Nephron (organoid): ENCODE measurements at regions not wholly inside any gene's neighbourhood (a gene's known extent, or its start where the extent isn't known, plus 50 kb on each side); places are given as distances from the start of the nearest gene placed in this dataset.

Experiments used
- H3K27ac Mint-ChIP-seq, 3 experiments: 2 replicates each; pipeline ENCODE4 v1.8.0; 2020; ENCODE audit warnings: mixed read lengths in 3 of 3, mild to moderate bottlenecking in 2 of 3, moderate library complexity in 1 of 3
- H3K27me3 Mint-ChIP-seq: 2 replicates; pipeline ENCODE4 v1.8.0; 2021; ENCODE audit warnings: low read depth, mild to moderate bottlenecking, moderate library complexity, mixed read lengths
- H3K36me3 Mint-ChIP-seq: 2 replicates; pipeline ENCODE4 v1.8.0; 2020; ENCODE audit warnings: low read depth, mixed read lengths
- H3K4me1 Mint-ChIP-seq: 2 replicates; pipeline ENCODE4 v1.8.0; 2020; ENCODE audit warnings: mixed read lengths
- H3K4me3 Mint-ChIP-seq, 3 experiments: 2 replicates each; pipeline ENCODE4 v1.8.0; 2020; ENCODE audit warnings: mild to moderate bottlenecking in 3 of 3, mixed read lengths in 3 of 3, moderate library complexity in 2 of 3
- H3K9me3 Mint-ChIP-seq: 2 replicates; pipeline ENCODE4 v1.8.0; 2020; ENCODE audit warnings: mixed read lengths
- CTCF ChIP-seq, 3 experiments: fragments of 200-600 bp; sonication (generic); IDR thresholded peaks; one replicate each; pipeline ENCODE4 v1.5.0; 2021; ENCODE audit warnings: antibody characterized with exemption in 3 of 3; ENCODE audit not compliant: unreplicated experiment in 3 of 3

GRCh38 chr21:26652854-26653253, 79.8 kb upstream of the CYYR1 start:
- H3K27ac Mint-ChIP-seq, result no peak overlapping the region
- peaks cover 3% of the 10 kb centered on the region for H3K9me3 Mint-ChIP-seq
- no peak for TF ChIP-seq CTCF (IDR thresholded peaks at IDR 0.05; ENCODE audit: unreplicated experiment in 3 of 3)
- no peaks in the 10 kb centered on the region for H3K4me1 Mint-ChIP-seq
- H3K4me3 Mint-ChIP-seq, result no peak overlapping the region
- H3K27me3 Mint-ChIP-seq, result no peaks in the 10 kb centered on the region
- H3K36me3 Mint-ChIP-seq, result no peaks in the 10 kb centered on the region

DNA sequence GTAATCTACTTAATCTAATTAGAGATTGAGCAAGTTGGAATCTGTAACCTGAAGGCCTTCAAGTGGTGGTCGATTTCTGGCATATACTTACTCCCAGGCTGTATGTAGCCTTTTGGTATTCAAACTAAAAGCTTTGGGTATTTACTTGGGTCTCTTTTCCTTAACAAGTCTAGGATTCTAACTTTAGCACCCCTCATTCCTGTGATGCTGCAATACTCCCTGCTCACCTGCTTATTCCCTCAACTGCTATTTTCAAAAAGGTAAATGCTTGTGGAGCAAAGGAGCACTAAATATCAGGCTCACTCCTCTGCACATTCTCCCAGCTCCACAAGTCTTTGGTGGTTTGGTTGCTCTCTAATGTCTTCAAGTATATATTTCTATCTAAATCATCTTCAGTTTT, 68.0 kb upstream of the CYYR1 start:
- Mint-ChIP-seq H3K9me3 (no peaks in the 10 kb centered on the region), H3K27me3 (peaks cover 3% of the 10 kb centered on the region), H3K4me1 (no peaks in the 10 kb centered on the region), H3K36me3 (no peaks in the 10 kb centered on the region), H3K4me3 (no peak overlapping the region), H3K27ac (no peak overlapping the region)
- TF ChIP-seq CTCF (IDR thresholded peaks at IDR 0.05; ENCODE audit: unreplicated experiment in 3 of 3), result no peak

DNA sequence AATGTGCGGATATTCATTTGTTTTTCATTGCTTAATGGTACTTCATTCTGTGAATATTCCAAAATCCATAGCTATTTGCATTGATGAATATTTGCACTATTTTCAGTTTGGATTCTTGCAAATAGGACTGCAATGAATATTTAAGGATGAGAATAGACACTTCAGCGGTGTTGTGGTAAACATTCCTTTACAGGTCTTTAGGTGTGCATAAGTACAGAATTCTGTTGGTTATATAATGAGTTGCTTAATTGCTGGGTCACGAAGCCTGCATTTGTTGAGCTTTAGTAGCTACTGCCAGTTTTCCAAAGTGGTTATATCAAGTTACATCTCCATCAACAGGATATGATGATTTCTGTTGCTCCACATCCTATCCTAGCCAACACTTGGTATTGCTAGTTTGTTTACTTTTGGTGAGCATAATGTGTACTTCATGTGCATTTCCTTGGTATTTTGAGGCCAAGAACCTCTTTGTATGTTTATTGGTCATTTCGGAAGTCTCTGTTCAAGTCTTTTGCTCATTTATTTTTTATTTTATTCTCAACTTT, 64.2 kb upstream of the CYYR1 start:
- TF ChIP-seq CTCF (IDR thresholded peaks at IDR 0.05; ENCODE audit: unreplicated experiment in 3 of 3), result no peak
- Mint-ChIP-seq H3K4me1 (no peaks in the 10 kb centered on the region), H3K36me3 (no peaks in the 10 kb centered on the region), H3K4me3 (no peak overlapping the region), H3K27me3 (peaks cover 3% of the 10 kb centered on the region), H3K9me3 (peaks cover 6% of the 10 kb centered on the region), H3K27ac (no peak overlapping the region)

DNA sequence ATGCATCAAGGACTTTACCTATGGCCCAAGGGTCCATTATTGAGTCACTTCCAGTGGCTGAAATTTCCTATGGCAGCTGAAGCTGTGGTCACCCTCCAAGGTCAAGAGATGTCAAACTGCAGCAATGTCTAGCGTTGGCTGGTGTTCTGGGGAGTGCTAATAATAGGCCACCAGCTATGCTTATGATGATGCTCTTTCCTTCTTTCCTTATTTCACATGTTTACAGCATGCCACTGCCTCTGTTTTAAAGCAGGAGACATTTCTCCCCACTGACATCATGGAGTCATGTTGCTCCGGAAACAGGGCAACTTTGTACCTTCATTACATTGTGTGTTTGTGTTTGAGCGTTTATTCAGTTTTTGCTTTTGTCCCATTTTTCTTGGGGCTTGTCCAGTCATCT, 62.6 kb upstream of the CYYR1 start:
- Mint-ChIP-seq H3K4me1 (no peaks in the 10 kb centered on the region), H3K36me3 (peaks cover 3% of the 10 kb centered on the region), H3K4me3 (no peak overlapping the region), H3K9me3 (peaks cover 12% of the 10 kb centered on the region), H3K27me3 (peaks cover 3% of the 10 kb centered on the region), H3K27ac (no peak overlapping the region)
- TF ChIP-seq CTCF (IDR thresholded peaks at IDR 0.05; ENCODE audit: unreplicated experiment in 3 of 3), result no peak

- TF ChIP-seq CTCF (IDR thresholded peaks at IDR 0.05; ENCODE audit: unreplicated experiment in 3 of 3), result no peak
- Mint-ChIP-seq H3K27me3 (no peaks in the 10 kb centered on the region), H3K4me3 (no peak overlapping the region), H3K36me3 (peaks cover 3% of the 10 kb centered on the region), H3K9me3 (peaks cover 12% of the 10 kb centered on the region), H3K27ac (no peak overlapping the region), H3K4me1 (no peaks in the 10 kb centered on the region)
Measured at GRCh38 chr21:26632691-26633090, 59.6 kb upstream of the CYYR1 start.

GRCh38 chr21:26626187-26626586, 53.1 kb upstream of the CYYR1 start:
- Mint-ChIP-seq H3K27me3 (no peaks in the 10 kb centered on the region), H3K27ac (no peak overlapping the region), H3K9me3 (peaks cover 3% of the 10 kb centered on the region), H3K36me3 (no peaks in the 10 kb centered on the region), H3K4me1 (no peaks in the 10 kb centered on the region), H3K4me3 (no peak overlapping the region)
- no peak for TF ChIP-seq CTCF (IDR thresholded peaks at IDR 0.05; ENCODE audit: unreplicated experiment in 3 of 3)
